ENCODE measurements at regions not wholly inside any gene's neighbourhood (a gene's known extent, or its start where the extent isn't known, plus 50 kb on each side); places are given as distances from the start of the nearest gene placed in this dataset.

DNA sequence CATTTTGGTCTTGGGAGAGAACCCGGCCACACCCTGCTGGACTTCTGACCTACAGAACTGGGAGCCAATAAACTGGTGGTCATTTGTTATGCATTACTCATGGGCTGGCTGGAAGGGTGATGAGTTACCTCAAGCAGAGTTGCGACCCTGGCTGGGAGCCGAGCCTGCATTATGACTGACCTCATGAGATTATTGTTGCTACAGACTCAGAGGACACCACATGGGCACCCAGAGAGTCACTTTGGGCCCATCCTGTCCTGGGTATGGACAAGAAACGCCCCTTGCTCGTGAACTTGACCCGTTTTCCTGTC is 531.7 kb downstream of the TBC1D22A start:
- no peak for DNase-seq

DNA sequence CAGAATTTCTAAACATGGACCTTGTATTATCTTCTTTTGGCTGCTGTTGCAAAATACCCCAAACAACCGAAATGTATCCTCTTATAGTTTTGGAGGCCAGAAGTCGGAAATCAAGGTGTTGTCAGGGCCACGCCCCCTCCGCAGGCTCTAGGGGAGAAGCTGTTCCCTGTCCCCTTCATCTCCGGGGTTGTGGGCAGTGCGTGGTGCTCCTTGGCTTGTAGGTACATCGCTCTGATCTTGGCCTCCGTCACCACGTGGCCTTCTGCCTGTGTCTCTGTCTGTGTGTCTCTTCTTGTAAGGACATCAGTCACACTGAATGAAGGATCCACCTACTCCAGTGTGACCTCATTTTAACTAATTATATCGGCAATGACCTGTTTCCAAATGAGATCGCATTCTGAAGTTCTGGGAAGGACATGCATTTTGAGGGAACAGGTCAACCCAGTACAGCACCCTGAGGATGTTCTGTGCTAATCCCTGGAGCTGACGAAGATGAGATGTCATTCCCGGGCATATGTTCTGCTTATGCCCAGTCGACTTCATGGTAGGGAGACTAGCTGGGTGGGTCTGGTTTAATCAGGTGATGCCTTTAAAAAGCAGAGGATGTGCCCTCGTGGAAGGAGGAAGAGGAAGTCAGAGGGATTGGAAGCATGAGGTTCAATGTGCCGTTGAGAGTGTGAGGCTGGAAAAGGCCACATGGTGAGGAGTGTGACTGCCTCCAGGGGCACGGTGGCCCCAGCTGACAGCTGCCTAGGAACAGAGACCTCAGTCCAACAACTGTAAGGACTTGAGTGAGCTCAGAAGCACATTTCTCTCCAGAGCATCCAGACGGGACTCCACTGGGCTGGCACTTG is 531.1 kb downstream of the TBC1D22A start:
- DNase-seq, result no peak

DNA sequence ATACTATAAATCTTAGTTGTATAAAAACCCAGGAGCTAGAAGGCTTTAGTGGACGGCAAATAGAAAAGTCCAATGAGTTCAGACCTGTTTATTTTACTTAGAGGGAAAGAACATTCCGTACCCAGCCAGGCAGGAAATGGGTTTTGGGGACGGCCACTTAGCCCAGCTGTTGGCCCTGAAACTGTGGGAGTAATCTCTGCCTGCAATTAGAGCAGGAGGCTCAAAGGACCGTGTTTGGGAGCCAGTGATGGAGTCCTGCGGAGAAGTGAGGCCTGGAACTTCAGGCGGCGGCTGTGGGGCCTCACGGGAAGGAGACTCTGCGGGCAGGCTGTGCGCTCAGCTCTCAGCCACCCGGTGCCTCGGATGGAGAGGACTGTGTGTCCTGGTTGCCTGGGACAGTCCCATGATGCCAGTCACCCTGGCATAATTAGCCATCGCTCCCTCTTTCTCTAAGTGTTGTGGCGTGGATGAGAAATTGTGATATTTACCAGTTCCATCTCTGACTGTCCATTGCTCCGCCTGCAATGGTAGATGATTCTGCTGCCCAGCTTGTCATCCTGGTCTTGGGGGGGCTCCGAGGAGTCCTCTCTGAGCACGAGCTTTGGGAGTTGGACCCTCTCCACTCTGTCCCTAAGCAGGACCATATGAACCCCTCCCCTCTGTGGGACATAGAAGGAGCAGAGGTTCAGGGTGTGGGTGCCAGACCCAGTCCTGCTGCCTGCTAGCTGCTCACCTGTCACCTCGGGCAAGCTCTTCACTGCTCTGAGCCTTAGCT is 530.3 kb downstream of the TBC1D22A start:
- DNase-seq, result no peak

DNA sequence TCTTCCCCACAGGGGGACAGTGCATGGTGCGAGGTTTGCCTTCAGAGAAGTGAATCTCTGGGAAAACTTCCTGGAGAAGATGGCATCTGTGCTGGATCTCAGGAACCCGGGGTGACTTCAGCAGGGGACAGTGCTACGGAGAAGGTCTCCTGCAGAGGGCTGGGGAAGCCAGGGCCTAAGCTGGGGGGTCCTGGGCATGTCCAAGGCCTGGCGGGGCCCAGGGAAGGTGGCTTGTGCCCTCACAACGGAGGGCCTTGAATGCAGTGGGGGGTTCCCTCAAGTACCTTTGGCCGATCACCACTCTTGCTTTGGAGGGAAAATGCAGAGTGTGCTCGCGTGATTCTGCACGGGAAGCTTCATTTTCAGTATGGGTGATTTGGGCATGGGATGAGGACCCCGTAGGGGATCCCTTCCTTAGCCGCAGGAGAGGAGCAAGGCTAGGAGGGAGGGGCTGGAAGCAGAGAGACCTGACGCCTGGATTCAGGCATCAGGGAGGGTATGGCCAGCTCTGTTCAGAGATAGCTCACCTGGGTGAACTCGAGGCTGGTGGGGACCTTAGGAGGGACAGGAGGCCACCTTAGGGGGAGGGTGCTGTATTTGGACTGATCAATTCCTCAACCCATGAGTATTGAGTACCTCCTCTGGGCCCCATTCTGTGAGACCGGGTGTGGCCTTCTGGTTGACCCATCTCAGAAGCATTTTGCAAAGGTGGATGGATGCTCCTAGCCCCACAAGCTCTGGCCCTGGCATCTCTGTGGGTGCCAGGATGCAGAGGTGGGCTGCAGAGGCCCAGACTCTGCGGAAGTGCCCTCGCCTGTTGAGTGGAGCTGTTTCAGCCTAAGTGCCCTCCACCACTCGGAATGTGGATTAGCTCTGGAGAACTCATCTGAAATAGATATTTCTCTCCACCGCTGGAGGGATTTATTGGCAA is 529.4 kb downstream of the TBC1D22A start:
- DNase-seq, result no peak

DNA sequence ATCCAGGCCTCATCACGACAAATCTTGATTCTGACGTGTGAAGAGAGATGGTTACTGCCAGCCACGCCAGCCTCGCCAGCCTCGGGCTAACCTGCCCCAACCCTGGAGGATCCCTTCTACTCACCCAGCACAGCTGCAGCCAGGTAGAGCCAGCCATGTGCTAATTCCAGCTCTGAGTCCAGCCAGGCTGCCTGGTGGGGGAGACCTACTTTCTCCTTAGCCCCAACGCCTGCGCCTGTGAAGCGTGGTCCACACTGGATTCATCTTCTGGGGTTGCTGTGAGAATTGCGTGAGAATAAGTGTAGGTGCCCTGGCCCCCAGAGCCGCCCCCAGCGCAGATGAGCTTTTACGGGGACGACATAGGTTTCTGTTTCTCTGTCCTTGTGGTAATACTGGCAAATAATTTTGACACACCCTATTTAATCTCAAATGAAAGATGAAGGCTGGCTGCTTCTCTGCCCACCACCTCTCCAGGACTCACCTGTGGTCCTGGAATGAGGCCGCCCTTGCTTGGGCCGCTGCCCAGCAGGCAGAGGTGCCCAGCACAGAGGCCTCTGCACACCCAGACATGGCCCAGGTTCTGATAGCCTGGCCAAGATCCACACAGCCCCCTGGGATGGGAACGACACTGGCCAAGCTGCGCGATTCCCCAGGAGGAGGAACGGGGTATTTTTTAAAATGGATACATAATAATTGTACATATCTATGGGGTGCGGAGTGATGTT is 528.4 kb downstream of the TBC1D22A start:
- no peak for DNase-seq

DNA sequence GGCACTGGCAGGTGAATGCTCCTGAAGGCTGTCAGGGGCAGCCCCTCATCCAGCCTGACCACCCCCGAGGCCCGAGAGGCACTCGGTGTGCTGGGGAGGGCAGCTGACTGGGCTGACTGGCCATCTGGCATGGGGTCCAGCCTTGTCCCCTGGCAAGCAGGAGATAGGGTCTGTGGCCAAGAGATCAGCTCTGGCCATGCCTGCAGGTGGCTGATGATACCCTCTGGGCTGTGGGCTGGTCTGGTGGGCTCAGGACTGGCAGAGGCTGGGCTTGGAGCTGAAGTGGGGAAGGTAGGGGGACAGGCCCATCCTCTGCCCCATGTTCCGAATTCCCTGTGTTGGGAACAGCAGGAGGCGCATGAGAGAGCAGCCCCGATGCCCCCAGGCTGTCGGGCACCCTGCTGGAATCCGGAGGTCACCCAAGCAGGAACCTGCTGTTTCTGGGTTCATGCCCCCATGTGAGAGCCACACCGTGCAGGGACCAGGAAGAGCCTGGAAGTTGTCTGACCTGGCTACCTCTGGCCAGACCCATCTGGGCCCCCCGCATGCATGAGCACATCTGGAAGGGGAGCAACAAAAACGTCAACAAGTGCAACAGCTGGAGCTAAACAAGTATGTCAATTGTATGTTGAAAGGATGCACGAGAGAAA is 527.0 kb downstream of the TBC1D22A start:
- no peak for DNase-seq

DNA sequence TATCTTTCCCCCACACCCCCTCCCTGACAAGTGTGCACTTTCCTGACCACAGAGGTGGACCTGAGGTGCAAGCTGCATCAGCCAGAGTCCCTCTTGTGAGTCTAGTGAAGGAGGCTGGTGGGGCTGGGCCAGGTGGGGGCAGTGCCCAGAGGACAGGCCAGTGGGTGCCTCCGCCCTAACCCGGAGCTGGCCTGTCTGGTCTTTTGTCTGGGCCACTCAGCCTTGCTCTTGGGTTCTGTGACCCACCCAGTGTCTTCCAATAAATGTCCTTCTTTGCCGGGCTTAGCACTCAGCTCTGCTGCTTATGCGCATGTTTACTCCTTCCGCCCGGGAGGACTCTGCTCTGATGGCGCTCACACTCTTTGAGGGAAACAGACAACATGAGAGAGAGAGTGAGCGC is 526.2 kb downstream of the TBC1D22A start:
- DNase-seq, result no peak

DNA sequence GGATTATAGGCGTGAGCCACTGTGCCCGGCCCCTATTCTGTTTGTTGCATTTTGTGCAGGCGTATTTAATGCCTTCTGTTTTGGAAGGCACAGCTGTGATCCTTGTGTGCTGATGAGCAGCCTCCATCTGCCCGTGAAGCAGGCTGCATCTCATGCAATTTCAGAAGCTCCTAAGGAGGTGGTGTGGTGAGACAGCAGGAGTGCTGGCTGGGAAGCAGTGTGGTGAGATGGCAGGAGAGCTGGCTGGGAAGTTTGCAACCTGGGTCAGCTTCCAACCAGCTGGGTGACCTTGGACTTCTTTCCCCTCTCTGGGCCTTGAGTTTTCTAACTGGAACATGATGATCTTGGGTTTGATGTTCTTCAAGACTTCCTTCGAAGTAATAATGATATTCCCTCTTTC is 525.1 kb downstream of the TBC1D22A start:
- DNase-seq, result no peak

DNA sequence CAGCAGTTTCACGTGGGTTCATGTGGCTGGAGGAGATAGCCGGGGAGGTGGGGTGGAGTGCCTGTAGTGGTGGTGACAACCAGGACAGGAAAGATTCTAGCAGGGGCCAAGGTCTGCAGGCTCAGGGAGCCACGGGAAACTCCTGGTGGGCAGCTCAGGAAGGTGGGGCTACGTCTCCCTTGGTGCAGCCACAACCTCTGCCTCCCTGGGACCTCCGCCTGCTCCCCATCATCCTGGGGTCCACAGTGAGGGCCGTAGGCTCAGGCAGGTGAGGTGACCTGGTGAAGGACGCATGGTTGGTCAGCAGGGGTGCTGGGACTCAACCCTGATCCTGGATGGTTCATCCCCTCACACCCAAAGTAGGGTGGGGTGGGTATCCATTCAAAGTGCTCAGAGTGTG is 524.1 kb downstream of the TBC1D22A start:
- no peak for DNase-seq

DNA sequence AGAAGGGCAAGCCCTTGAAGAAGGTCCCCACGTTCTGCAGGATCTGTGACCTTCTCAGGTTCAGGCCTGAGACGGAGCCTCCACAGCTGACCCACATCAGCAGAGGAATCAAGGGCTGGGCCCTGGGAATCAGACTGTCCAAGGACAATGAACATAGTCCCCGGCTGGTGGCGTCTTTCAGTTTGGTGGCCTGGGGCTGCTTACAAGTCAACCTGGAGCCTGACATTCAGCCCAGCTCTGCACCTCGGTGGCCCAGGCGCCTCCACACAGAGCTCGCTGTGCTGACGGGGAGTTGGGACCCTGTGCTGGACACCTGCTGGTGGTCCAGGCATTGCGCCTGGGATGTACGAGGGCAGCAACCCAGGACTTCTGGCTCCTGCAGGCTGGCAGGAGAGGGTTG is 523.5 kb downstream of the TBC1D22A start:
- DNase-seq, result no peak

DNA sequence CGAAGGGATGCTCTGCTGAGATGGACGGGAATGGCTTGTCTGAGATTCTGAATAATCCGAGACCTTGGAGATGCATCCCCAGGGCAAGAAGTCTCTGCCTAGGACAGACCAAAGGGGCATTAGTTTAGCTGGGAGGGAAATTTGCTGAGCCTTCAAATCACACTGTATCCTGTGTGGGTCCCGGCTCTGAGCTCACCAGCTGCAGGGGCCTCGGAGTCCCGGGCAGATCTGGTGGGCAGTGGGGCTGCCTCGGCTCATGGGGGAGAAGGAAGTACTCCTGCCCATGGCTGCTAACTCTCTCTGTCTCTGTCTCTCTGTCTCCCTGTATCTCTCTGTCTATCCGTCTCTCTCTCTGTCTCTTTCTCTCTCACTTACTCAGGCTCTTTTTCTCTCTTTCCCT is 522.4 kb downstream of the TBC1D22A start:
- DNase-seq, result no peak

DNA sequence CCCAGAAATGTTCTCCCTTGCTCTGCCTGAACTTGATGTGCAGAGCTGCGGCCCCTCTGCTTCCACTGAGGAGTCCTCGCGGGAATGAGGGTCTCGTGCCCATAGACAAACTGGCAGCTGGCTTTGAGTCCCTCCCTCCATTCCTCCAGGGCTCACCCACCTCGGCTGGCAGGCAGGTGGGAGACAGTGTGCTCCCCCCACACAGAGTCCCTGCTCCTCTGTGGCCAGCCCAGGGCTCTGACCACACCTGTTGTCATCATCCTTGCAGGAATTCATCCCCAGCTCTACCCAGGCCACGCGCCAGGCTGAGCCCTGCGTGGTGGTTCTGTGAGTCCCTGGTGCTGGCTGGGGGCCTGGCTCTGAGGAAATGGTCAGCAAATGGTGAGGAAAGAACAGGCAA is 521.9 kb downstream of the TBC1D22A start:
- no peak for DNase-seq

DNA sequence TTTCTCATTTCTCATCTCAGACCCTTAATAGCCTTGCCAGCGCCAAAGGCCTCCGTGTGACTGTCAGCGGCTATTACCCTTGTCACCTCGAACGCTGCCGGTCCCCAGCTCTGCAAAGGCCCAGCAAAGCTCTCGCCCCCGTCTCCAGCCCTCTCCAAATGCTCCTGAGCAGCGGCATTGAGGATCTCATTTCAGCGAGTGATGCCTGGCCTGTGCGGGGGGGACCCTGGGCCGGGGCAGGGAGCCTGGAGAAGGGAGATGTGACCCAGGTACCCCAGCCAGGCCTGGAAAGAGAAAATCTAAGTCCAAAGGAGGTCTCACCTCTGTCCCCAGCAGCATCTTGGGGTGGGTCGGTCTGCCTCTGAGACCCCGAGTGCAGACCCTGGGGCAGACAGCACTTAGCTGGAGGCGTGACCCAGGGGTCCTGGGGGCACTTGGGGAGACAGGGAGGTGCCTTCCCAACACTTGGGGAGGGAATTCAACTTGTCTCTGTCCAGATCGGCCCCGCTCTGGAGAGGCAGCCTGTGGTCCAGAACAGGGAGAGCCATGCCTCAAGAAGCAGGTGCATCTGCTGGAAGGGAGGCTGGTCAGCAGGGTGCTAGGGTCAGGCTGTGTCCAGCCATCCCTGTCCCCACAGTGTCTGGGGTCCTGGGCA is 521.3 kb downstream of the TBC1D22A start:
- DNase-seq, result no peak

DNA sequence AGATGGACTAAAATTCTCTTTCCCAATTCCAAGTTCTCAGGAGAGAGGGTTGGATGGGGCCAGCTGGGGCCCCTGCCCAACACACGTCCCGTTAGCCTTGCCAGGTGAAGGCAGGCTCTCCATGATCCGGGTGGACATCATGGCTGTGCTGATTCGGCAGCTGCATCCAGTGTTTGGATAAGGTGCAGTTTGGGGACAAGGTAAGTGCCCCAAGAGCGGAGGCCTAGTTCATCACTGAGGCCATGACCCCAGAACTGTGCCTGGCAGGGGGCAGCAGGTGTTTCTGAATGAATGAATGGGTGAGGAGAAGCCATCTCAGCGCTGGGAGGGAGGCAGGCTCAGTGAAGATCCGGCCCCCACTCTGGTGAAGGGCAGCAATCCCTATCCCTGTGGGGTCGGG is 520.4 kb downstream of the TBC1D22A start:
- no peak for DNase-seq

DNA sequence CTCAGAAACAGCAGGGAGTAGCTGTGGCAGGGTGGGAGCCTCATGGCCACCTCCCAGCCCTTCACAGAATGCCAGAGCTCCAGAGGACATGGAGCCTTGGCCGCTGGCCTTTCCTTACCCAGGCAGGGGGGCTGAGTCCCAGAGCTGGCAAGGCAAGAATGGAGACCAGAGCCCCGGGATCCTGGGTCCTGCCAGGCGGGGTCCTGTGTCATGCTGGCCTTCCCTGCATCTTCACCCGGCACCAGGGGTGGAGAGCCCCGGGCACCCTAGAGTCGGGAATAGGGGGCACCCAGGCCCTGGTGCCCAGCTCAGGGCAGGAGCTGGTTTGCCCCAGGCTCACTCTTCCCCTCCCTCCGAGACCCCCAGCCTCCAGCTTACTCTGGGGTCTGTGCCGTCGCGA is 519.9 kb downstream of the TBC1D22A start:
- DNase-seq, result no peak

DNA sequence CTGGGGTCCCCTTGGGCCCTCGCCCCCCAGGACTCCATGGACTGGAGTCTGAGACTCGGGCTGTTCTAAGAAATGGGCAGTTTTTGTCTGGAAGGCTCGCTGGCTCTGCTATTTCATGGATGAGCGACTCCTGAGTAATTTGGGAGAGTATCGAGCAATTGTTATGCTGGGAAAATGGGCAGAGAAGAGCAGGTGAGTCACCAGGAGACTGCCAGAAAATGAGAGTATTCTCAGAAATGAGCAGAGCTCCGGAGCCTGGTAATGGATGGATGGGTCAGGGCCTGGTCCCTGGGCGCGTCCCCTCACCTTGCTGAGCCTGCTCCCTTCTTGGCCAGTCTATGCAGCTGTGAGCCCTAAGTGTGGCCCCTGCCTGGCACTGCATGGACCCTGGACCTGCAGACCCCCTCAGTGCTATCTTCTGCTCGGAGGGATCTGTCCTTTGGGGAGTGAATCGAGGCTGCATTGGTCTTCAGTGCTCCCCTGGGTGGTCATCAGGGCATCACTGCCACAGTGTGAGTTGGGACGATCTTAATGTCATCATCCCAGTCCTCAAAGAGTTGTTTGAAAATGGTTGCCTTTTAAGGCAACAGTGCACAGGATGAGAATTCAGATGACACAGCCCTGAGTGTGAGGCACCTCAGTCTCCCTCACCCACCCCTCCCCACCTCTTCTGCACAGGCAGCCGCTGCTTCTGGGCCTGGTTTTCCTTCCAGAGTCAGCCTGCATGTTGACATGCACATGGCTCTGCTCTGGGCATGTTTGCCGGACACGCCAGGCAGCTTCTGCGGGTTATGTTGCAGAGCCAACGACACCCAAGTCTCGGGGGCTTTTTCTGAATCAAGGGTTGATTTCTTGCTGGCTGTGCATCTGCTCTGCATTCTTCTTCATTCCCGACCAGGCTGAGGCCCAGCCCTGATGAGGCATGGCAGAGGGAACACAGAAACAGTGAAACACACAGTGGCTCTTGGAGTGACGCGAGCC is 519.0 kb downstream of the TBC1D22A start:
- no peak for DNase-seq

DNA sequence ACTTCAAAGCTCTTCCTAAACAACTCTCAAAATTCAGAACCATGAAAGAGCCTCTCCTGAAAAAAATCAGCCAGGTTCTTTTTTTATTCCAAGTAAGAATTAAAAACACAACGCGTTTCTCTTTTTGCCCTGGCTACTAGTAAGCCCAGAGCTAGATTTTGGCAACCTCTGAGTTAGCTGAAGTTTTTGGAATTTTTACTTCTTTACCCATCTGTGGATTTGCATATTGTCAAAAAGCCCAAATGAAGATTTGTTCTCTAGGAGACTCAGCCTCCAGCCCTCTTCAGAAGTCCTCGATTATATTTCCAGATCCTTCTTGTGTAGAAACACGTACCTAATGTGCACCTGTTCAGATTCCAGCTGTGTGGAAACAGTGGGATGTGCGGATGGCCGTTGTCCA is 517.9 kb downstream of the TBC1D22A start:
- no peak for DNase-seq

DNA sequence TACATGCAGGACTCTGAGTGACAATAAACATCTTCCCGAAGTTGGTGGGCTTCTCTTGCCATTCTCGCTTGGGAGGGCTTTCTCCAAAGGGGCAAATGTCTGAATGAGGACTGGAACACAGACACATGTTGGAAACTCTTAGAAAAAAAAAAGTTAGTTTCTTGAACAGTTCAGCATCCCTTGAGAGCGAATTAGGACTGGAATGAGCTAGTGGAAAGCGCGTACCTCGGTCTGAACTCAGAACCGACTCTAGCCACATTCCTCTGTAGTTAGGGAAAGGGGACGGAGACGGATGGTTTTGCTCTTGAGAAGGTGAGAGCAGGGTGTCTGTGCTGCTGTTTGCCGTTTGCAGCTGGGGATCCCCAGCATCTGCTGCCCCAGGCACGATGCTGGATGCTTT is 517.3 kb downstream of the TBC1D22A start:
- no peak for DNase-seq

DNA sequence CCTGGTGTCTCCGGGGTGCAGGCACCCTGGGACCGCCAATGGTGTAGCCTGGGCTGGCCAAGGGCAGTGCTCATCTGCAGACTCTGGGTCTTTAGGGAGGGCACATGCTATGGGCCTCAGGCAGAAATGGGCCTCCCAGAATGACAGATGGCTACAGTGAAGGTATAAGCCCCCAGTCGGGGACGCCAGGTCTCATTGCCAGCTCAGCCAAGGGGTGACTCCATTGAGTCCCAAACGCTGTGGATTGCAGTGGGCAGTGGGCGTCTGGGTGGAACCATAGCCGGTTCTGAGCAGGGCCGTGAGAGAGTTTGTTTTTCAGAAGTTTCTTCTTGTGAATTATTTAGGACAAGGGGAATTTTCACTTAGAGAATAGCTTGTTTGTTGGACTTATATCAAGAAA is 516.9 kb downstream of the TBC1D22A start:
- DNase-seq, result no peak

DNA sequence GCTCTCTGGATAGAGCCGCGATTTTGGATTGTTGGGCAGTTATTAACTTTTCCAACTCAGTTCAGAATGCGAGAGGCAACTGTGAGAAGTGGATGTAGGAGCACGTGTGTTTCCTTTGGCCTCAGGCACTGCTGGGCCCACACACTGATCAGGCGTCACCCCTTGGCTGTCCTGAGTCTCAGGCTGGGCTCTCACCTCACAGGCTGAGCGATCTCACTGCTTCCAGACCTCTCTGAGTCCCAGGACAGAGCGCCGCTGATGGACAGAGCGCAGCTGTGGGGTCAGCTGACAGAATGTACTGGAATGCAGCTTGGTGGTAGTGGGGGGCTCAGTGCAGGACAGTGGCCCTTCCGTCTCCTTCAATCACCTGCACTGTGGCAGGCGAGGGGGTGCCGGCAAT is 516.2 kb downstream of the TBC1D22A start:
- DNase-seq, result no peak

Measured in activated CD4-positive, alpha-beta T cell treated with anti-CD3 and anti-CD28 coated beads, Interleukin-2, amount 50 U/mL, for 16 hours (primary cell).